ENCODE measurements at regions not wholly inside any gene's neighbourhood (a gene's known extent, or its start where the extent isn't known, plus 50 kb on each side); places are given as distances from the start of the nearest gene placed in this dataset.

DNA sequence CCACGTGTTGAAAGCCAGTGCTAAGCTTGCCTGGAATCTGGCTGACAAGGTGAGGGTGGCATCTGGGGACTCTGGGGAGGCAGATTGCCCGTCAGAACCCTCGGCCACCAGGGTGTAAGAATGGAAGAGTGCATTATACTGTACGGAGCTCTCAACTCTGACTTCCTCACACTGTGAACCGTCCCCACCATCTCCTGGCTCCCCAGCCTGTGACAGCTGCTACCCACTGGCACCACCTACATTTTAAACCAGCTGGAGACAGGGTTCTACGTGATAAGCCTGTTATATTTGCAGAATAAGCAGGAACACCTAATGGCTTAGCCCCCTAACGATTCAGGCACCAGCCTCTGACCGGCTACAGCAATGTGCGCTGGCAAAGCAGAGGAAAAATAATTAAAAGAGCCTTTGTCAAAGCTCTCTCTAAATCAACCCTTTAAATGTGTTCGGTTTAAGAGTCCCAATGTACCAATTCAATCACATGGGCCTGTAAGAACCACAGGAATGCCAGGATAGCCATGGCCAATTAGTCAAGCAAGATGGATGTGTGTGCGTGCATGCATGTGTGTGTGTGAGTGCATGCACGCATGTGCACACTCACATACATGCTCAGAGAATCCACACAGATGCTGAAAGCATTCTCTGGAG is 89.1 kb upstream of the TAB2 start:
- DNase-seq = no peak
- no peak overlapping the region for H3K4me3 ChIP-seq

DNA sequence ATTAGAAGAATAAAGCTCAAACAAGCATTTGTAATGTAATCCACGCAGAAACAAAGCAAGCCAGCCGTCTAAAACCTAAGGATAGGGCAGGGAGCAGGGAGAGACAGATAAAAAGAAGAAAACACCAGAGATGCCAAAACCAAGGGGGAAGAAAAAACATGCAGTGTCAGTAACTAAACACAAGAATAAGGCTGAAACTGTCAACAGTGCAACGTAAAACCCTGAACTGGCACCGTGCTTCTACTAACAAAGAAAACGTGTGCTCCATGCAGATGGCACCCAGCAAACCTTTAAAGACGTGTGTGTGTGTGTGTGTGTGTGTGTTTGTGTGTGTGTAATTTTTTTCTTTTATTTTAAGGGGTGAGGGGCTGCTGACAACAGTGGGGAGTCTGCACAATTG is 88.4 kb upstream of the TAB2 start:
- ATAC-seq = no peak
- intact Hi-C loops (cut with DNase I) = no loop called here

More for the DNA sequence above, 89.1 kb upstream of the TAB2 start:
- intact Hi-C loops (cut with DNase I) = no loop called here
- TF ChIP-seq, protein P1, sequence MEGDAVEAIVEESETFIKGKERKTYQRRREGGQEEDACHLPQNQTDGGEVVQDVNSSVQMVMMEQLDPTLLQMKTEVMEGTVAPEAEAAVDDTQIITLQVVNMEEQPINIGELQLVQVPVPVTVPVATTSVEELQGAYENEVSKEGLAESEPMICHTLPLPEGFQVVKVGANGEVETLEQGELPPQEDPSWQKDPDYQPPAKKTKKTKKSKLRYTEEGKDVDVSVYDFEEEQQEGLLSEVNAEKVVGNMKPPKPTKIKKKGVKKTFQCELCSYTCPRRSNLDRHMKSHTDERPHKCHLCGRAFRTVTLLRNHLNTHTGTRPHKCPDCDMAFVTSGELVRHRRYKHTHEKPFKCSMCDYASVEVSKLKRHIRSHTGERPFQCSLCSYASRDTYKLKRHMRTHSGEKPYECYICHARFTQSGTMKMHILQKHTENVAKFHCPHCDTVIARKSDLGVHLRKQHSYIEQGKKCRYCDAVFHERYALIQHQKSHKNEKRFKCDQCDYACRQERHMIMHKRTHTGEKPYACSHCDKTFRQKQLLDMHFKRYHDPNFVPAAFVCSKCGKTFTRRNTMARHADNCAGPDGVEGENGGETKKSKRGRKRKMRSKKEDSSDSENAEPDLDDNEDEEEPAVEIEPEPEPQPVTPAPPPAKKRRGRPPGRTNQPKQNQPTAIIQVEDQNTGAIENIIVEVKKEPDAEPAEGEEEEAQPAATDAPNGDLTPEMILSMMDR (IDR thresholded peaks at IDR 0.05) = no peak
- no peak for ATAC-seq
- Histone ChIP-seq H3K9me3 (no peaks in the 10 kb centered on the region), H3K27me3 (no peaks in the 10 kb centered on the region), H3K4me1 (peaks cover 6% of the 10 kb centered on the region), H3K27ac (no peak overlapping the region), H3K36me3 (no peaks in the 10 kb centered on the region)

DNA sequence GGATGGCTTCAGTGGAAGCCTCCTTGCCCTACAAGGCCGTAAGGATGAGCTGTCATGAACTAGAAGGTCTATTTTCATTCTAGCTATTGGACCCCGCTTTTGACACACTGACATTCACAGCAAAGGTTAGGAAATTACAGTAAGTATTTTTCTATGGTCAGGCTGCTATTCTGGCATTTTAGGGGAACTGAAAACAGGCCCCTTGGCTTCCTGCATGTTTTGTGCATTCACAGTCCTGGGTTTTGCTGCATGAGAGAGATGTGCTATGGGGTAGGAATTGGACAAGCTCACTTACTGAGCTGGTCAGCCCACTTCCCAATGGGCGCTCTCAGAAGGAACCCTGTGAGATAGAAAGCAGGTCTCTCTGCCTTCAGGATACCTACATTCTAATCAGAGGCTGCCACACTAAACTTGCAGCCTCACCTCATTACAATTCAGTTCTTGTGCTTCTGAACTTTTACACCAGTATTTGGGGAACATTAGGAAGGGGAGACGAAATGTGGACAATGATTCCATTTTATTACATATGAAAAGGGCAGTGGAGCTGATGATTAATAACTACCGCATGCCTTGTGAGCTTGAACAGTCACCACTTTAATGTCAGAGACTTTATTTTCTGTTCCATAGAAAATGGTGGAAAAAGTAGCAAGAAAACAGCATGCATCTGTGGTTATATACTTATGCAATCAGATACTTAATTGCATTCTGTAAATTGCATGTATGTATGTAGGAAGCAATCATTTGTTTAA is 86.6 kb upstream of the TAB2 start:
- no peak overlapping the region for H3K4me3 ChIP-seq
- H3K36me3 ChIP-seq = no peaks in the 10 kb centered on the region
- DNase-seq (no peak), ATAC-seq (no peak)
- intact Hi-C loops (cut with DNase I) = no loop called here
- H3K27me3 ChIP-seq = no peaks in the 10 kb centered on the region
- TF ChIP-seq, protein P1 (IDR thresholded peaks at IDR 0.05) = no peak
- H3K27ac ChIP-seq = no peak overlapping the region
- H3K4me1 ChIP-seq = peaks cover 14% of the 10 kb centered on the region
- no peaks in the 10 kb centered on the region for H3K9me3 ChIP-seq

More for the DNA sequence above, 88.4 kb upstream of the TAB2 start:
- TF ChIP-seq, protein P1 (IDR thresholded peaks at IDR 0.05) = no peak
- Histone ChIP-seq H3K27ac (no peak overlapping the region), H3K36me3 (no peaks in the 10 kb centered on the region), H3K4me1 (peaks cover 6% of the 10 kb centered on the region), H3K4me3 (no peak overlapping the region), H3K9me3 (no peaks in the 10 kb centered on the region), H3K27me3 (no peaks in the 10 kb centered on the region)
- DNase-seq = no peak

DNA sequence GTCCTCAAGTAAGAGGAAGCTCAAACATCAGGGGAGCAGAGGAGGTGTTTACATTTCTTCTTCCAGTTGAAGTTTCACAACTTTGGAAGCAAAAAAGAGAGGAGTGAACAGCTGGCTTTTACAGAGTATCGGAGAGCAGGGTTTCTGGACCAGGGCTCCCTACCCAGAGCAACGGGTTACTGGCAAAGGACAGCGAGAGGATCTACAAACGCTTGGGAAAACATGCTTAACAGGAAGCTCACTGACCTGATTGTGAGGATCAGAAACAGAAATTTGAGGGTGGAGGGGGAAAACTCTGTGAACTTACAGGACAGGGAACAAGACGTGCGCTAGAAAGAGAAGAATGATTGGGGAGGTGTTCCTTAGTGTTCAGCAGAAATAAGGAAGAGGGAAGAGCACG is 85.7 kb upstream of the TAB2 start:
- Histone ChIP-seq H3K27me3 (no peaks in the 10 kb centered on the region), H3K4me3 (no peak overlapping the region), H3K4me1 (peaks cover 14% of the 10 kb centered on the region), H3K27ac (peak overlapping the region; percentile 24), H3K9me3 (no peaks in the 10 kb centered on the region), H3K36me3 (no peaks in the 10 kb centered on the region)
- DNase-seq (no peak), ATAC-seq (peak; percentile 24)
- intact Hi-C loops (cut with DNase I) = no loop called here
- TF ChIP-seq, protein P1 (IDR thresholded peaks at IDR 0.05) = no peak

DNA sequence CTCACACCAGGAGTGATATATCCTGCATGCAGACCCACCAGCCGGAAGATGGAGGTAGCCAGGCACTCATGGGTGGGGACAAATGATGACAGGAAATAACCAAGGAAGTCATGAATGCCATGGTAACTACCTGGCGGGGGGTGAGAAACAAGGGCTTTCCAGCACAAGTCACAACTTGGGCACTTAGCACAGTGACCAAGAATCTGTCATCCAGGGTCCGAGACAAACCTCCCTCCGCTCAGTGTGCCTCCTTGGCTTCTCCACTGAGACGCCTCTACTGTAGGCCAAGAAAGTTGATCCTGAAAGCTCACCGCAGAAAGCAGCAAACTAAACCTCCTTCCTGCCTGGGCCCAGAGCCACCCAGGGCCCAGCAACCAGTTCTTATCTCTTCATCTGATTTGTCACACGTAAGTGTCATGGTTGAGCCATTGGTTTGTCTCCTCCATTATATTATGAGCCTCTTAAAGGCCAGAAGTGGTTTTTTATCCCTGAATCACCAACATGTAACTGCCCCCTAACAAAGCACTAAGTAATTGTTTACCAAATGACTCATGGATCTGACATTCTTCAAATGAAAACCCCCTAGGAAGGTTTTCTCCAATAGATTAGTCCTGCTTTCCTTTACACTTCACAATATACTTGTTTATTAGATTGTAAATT is 84.3 kb upstream of the TAB2 start:
- no peaks in the 10 kb centered on the region for H3K9me3 ChIP-seq
- H3K27me3 ChIP-seq = no peaks in the 10 kb centered on the region
- TF ChIP-seq, protein P1 (IDR thresholded peaks at IDR 0.05) = no peak
- no peak overlapping the region for H3K4me3 ChIP-seq
- intact Hi-C loops (cut with DNase I) = no loop called here
- no peak overlapping the region for H3K27ac ChIP-seq
- peaks cover 14% of the 10 kb centered on the region for H3K4me1 ChIP-seq
- ATAC-seq (no peak), DNase-seq (no peak)
- H3K36me3 ChIP-seq = no peaks in the 10 kb centered on the region

Measured in upper lobe of right lung (tissue), 1 donor.